ENCODE measurements at regions not wholly inside any gene's neighbourhood (a gene's known extent, or its start where the extent isn't known, plus 50 kb on each side); places are given as distances from the start of the nearest gene placed in this dataset.

- H3K36me3 ChIP-seq (ENCODE audit: control insufficient read depth in 2 of 2, extremely low read depth in 1 of 2, insufficient read depth in 2 of 2, low read length in 2 of 2) = no peaks in the 10 kb centered on the region
- H3K9me1 ChIP-seq (replicated peaks; ENCODE audit: control insufficient read depth, extremely low read depth, insufficient read depth, low read length) = no peaks in the 10 kb centered on the region
- H4K20me1 ChIP-seq (replicated peaks; ENCODE audit: control insufficient read depth, extremely low read depth, insufficient read depth, low read length) = no peaks in the 10 kb centered on the region
- H2AFZ ChIP-seq (ENCODE audit: low read depth, low read length) = no peak overlapping the region
- DNase-seq (ENCODE audit: low read depth, low spot score) (no peak), FAIRE-seq (no peak)
- TF ChIP-seq JUN (IDR thresholded peaks at IDR 0.05; ENCODE audit: borderline replicate concordance, insufficient read depth, insufficient read length, low read depth) (no peak), POLR2AphosphoS5 (IDR thresholded peaks at IDR 0.05; ENCODE audit: insufficient read depth, low read depth, low read length) (no peak), EZH2 (IDR thresholded peaks at IDR 0.05; ENCODE audit: borderline replicate concordance, low read depth, low read length, severe bottlenecking) (no peak), MYC (IDR thresholded peaks at IDR 0.05; ENCODE audit: low read depth, low read length) (no peak), FOS (IDR thresholded peaks at IDR 0.05; ENCODE audit: borderline replicate concordance, insufficient read depth, low read length) (no peak), GATA2 (IDR thresholded peaks at IDR 0.05; ENCODE audit: insufficient read depth, insufficient read length, low read depth, low read length) (no peak), POLR2A (IDR thresholded peaks at IDR 0.05; ENCODE audit: low read depth, low read length) (no peak)
- TF ChIP-seq, protein P1, sequence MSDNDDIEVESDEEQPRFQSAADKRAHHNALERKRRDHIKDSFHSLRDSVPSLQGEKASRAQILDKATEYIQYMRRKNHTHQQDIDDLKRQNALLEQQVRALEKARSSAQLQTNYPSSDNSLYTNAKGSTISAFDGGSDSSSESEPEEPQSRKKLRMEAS (IDR thresholded peaks at IDR 0.05; ENCODE audit: insufficient read depth, insufficient read length) = no peak
- TF ChIP-seq, protein P2, sequence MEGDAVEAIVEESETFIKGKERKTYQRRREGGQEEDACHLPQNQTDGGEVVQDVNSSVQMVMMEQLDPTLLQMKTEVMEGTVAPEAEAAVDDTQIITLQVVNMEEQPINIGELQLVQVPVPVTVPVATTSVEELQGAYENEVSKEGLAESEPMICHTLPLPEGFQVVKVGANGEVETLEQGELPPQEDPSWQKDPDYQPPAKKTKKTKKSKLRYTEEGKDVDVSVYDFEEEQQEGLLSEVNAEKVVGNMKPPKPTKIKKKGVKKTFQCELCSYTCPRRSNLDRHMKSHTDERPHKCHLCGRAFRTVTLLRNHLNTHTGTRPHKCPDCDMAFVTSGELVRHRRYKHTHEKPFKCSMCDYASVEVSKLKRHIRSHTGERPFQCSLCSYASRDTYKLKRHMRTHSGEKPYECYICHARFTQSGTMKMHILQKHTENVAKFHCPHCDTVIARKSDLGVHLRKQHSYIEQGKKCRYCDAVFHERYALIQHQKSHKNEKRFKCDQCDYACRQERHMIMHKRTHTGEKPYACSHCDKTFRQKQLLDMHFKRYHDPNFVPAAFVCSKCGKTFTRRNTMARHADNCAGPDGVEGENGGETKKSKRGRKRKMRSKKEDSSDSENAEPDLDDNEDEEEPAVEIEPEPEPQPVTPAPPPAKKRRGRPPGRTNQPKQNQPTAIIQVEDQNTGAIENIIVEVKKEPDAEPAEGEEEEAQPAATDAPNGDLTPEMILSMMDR (IDR thresholded peaks at IDR 0.05; ENCODE audit: extremely low read depth in 1 of 2, insufficient read depth in 1 of 2, low read depth in 1 of 2, low read length in 2 of 2) = no peak
- no peak overlapping the region for H3K4me3 ChIP-seq (replicated peaks in 1 of 3; ENCODE audit: insufficient read depth in 1 of 3, low read depth in 1 of 3, low read length in 3 of 3)
- intact Hi-C loops (cut with micrococcal nuclease) = no loop called here
- peaks cover 0 to 2% of the 10 kb centered on the region in 2 experiments for H3K27me3 ChIP-seq (ENCODE audit: control insufficient read depth in 2 of 2, insufficient read depth in 2 of 2, low read length in 2 of 2)
- CTCF ChIA-PET = no interaction called here
- no peak overlapping the region for H3K27ac ChIP-seq (ENCODE audit: insufficient read depth, low read depth, low read length)
- no peaks in the 10 kb centered on the region for H3K9me3 ChIP-seq (replicated peaks; ENCODE audit: control insufficient read depth, insufficient read depth, low read length)
- POLR2A ChIA-PET = no interaction called here
- dilution Hi-C loops (cut with MboI; ENCODE audit: extremely low pct_ligation_motif_present, low sequenced_read_pairs) = no loop called here
- H3K79me2 ChIP-seq (ENCODE audit: control insufficient read depth, insufficient read depth, low read length) = no peaks in the 10 kb centered on the region
- H3K9ac ChIP-seq (replicated peaks; ENCODE audit: extremely low read depth, insufficient read depth, low read length) = no peak overlapping the region
- H3K4me1 ChIP-seq (ENCODE audit: control insufficient read depth, extremely low read depth, insufficient read depth, low read length) = no peaks in the 10 kb centered on the region
- no peak overlapping the region for H3K4me2 ChIP-seq (ENCODE audit: insufficient read depth, low read length)
- BruUV-seq (replicated peaks) = no TSS peak
Measured at GRCh38 chr4:54493862-54494261, 163.9 kb upstream of the KIT start.
